ENCODE measurements at regions not wholly inside any gene's neighbourhood (a gene's known extent, or its start where the extent isn't known, plus 50 kb on each side); places are given as distances from the start of the nearest gene placed in this dataset.

- TF ChIP-seq CTCF (IDR thresholded peaks at IDR 0.05; ENCODE audit: low read depth, low read length) = no peak
- no peak overlapping the region for H3K4me3 ChIP-seq (ENCODE audit: low read depth, low read length)
Observed at GRCh38 chr5:92923885-92924284, 657.1 kb downstream of the NR2F1-AS1 start.

GRCh38 chr5:92922231-92922967, 658.6 kb downstream of the NR2F1-AS1 start:
- no peak for TF ChIP-seq CTCF (IDR thresholded peaks at IDR 0.05; ENCODE audit: low read depth, low read length)
- H3K4me3 ChIP-seq (ENCODE audit: low read depth, low read length) = no peak overlapping the region

GRCh38 chr5:92917044-92917443, 664.0 kb downstream of the NR2F1-AS1 start:
- no peak for TF ChIP-seq CTCF (IDR thresholded peaks at IDR 0.05; ENCODE audit: low read depth, low read length)

GRCh38 chr5:92916036-92916435, 665.0 kb downstream of the NR2F1-AS1 start:
- no peak for TF ChIP-seq CTCF (IDR thresholded peaks at IDR 0.05; ENCODE audit: low read depth, low read length)
- no peak overlapping the region for H3K4me3 ChIP-seq (ENCODE audit: low read depth, low read length)

More at GRCh38 chr5:92917044-92917443, 664.0 kb downstream of the NR2F1-AS1 start:
- H3K4me3 ChIP-seq (ENCODE audit: low read depth, low read length) = no peak overlapping the region

GRCh38 chr5:92912283-92912682, 668.7 kb downstream of the NR2F1-AS1 start:
- no peak overlapping the region for H3K4me3 ChIP-seq (ENCODE audit: low read depth, low read length)
- no peak for TF ChIP-seq CTCF (IDR thresholded peaks at IDR 0.05; ENCODE audit: low read depth, low read length)

GRCh38 chr5:92911851-92912250, 669.2 kb downstream of the NR2F1-AS1 start:
- TF ChIP-seq CTCF (IDR thresholded peaks at IDR 0.05; ENCODE audit: low read depth, low read length) = no peak

GRCh38 chr5:92911293-92911692, 669.7 kb downstream of the NR2F1-AS1 start:
- no peak for TF ChIP-seq CTCF (IDR thresholded peaks at IDR 0.05; ENCODE audit: low read depth, low read length)
- no peak overlapping the region for H3K4me3 ChIP-seq (ENCODE audit: low read depth, low read length)

More at GRCh38 chr5:92911851-92912250, 669.2 kb downstream of the NR2F1-AS1 start:
- H3K4me3 ChIP-seq (ENCODE audit: low read depth, low read length) = no peak overlapping the region

Data from WI38 (cell line).